ENCODE measurements at regions not wholly inside any gene's neighbourhood (a gene's known extent, or its start where the extent isn't known, plus 50 kb on each side); places are given as distances from the start of the nearest gene placed in this dataset.

- no peak overlapping the region for H3K27ac ChIP-seq (ENCODE audit: insufficient read length, low read depth, low read length)
- H3K4me1 Mint-ChIP-seq = peaks cover 4 to 5% of the 10 kb centered on the region in 2 experiments
Measured at GRCh38 chr4:20370274-20370673, 118.6 kb downstream of the SLIT2 start.

More at GRCh38 chr4:20370274-20370673, 118.6 kb downstream of the SLIT2 start:
- Histone ChIP-seq H4K5ac (ENCODE audit: insufficient read length, low read depth, low read length) (no peak overlapping the region), H2BK5ac (ENCODE audit: insufficient read length, low read length) (no peak overlapping the region), H3K27me3 (ENCODE audit: insufficient read depth, low read length) (no peaks in the 10 kb centered on the region), H3K23me2 (ENCODE audit: insufficient read length, low read depth, low read length, poor library complexity, severe bottlenecking) (no peaks in the 10 kb centered on the region), H3K9me3 (ENCODE audit: control insufficient read depth, low read depth, low read length) (no peaks in the 10 kb centered on the region), H2AK5ac (ENCODE audit: insufficient read length, low read length) (no peak overlapping the region), H2BK20ac (ENCODE audit: low read depth, low read length, poor library complexity, severe bottlenecking) (no peak overlapping the region), H3K14ac (ENCODE audit: insufficient read depth, low read length) (no peak overlapping the region), H2BK15ac (ENCODE audit: low read depth, low read length) (no peak overlapping the region), H3K9ac (ENCODE audit: extremely low read depth, insufficient read length, low read length) (no peak overlapping the region), H2BK12ac (ENCODE audit: insufficient read length, low read depth, low read length) (no peak overlapping the region), H4K20me1 (ENCODE audit: control insufficient read depth, insufficient read depth, insufficient read length) (no peaks in the 10 kb centered on the region), H3K79me1 (ENCODE audit: insufficient read depth, low read depth, low read length, poor library complexity, severe bottlenecking) (no peaks in the 10 kb centered on the region), H4K8ac (replicated peaks; ENCODE audit: insufficient read length, low read depth, low read length) (no peak overlapping the region), H3K4me1 (ENCODE audit: insufficient read depth, low read length) (no peaks in the 10 kb centered on the region), H3K18ac (ENCODE audit: insufficient read length, low read depth, low read length) (no peak overlapping the region), H3K56ac (ENCODE audit: insufficient read length, low read depth, low read length) (no peak overlapping the region), H3T11ph (ENCODE audit: low read length) (no peak overlapping the region), H2BK120ac (ENCODE audit: low read depth, low read length, poor library complexity, severe bottlenecking) (no peak overlapping the region), H3K4me2 (ENCODE audit: insufficient read depth, insufficient read length, low read length) (no peak overlapping the region), H3K79me2 (ENCODE audit: insufficient read depth, low read length) (no peaks in the 10 kb centered on the region), H3K23ac (ENCODE audit: insufficient read length, low read depth, low read length) (no peak overlapping the region), H2AFZ (ENCODE audit: low read length) (no peak overlapping the region), H3K4ac (ENCODE audit: low read depth, low read length) (no peak overlapping the region), H4K91ac (ENCODE audit: insufficient read length, low read depth, low read length) (no peak overlapping the region)
- Mint-ChIP-seq H3K4me3 (no peak overlapping the region), H3K36me3 (ENCODE audit: insufficient read depth in 1 of 3, low read depth in 3 of 3) (no peaks in the 10 kb centered on the region; a peak in 1 of 7 replicates), H3K9me3 (no peaks in the 10 kb centered on the region), H3K27me3 (ENCODE audit: low read depth) (no peaks in the 10 kb centered on the region), H3K27ac (no peak overlapping the region)
- no peak for DNase-seq
- no CpG with 5 or more reads among the region's 2 CpGs for WGBS (ENCODE audit: extremely low coverage, insufficient read length, low lambda C conversion rate)
- no peak for TF ChIP-seq CTCF (conservative IDR thresholded peaks at IDR 0.05)
